Neural crest cell (in vitro differentiated cells): ENCODE measurements at regions not wholly inside any gene's neighbourhood (a gene's known extent, or its start where the extent isn't known, plus 50 kb on each side); places are given as distances from the start of the nearest gene placed in this dataset.

Experiments
- DNase-seq: peaks from one replicate; pipeline ENCODE4 v3.0.0; 2021; ENCODE audit warnings: low read depth, mixed read lengths, low spot score
- H3K27ac Mint-ChIP-seq: one replicate; pipeline ENCODE4 v1.8.0; 2021; ENCODE audit warnings: mild to moderate bottlenecking, mixed read lengths; ENCODE audit not compliant: unreplicated experiment
- H3K27me3 Mint-ChIP-seq: 2 replicates; pipeline ENCODE4 v1.8.0; 2021; ENCODE audit warnings: low read depth, mild to moderate bottlenecking, mixed read lengths
- H3K36me3 Mint-ChIP-seq: 2 replicates; pipeline ENCODE4 v1.8.0; 2021; ENCODE audit warnings: low read depth, mild to moderate bottlenecking, mixed read lengths
- H3K4me1 Mint-ChIP-seq: 2 replicates; pipeline ENCODE4 v1.8.0; 2021; ENCODE audit warnings: mixed read lengths
- H3K4me3 Mint-ChIP-seq: one replicate; pipeline ENCODE4 v1.8.0; 2021; ENCODE audit warnings: mild to moderate bottlenecking, mixed read lengths
- H3K9me3 Mint-ChIP-seq: 2 replicates; pipeline ENCODE4 v1.8.0; 2021; ENCODE audit warnings: mixed read lengths
- TF ChIP-seq, protein P1 (sequence below): fragments of 200-600 bp; sonication (generic); conservative IDR thresholded peaks from 2 replicates; pipeline ENCODE4 v1.5.0; 2021; ENCODE audit warnings: antibody characterized with exemption, mild to moderate bottlenecking

DNA sequence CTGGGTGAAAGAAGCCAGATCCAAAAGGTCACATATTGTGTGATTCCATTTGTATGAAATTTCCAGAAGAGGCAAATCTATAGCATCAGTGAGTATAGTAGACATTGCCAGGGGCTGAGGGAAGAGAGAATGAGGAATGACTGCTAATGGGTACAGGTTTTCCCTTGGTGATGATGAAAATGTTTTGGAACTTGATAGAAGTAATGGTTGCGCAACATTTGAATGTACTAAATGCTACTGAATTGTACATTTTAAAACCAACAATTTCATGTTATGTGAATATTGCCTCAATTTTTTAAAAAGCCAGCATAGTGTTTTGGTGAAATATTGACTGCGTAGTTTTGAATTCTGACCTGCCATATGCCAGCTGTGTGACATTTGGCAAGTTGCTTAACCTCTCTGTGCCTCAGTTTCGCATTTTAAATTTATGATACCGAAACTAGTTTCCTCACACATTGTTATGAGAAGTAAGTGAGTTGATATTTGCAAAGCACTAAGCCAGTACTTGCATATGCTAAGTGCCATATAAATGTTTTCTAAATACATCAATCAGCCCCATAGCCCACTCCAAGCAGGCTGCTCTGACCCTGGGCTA, 75.4 kb upstream of the TMEM45B start:
- TF ChIP-seq, protein P1, sequence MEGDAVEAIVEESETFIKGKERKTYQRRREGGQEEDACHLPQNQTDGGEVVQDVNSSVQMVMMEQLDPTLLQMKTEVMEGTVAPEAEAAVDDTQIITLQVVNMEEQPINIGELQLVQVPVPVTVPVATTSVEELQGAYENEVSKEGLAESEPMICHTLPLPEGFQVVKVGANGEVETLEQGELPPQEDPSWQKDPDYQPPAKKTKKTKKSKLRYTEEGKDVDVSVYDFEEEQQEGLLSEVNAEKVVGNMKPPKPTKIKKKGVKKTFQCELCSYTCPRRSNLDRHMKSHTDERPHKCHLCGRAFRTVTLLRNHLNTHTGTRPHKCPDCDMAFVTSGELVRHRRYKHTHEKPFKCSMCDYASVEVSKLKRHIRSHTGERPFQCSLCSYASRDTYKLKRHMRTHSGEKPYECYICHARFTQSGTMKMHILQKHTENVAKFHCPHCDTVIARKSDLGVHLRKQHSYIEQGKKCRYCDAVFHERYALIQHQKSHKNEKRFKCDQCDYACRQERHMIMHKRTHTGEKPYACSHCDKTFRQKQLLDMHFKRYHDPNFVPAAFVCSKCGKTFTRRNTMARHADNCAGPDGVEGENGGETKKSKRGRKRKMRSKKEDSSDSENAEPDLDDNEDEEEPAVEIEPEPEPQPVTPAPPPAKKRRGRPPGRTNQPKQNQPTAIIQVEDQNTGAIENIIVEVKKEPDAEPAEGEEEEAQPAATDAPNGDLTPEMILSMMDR: no peak
- DNase-seq: no peak
- Mint-ChIP-seq H3K4me1 (no peaks in the 10 kb centered on the region), H3K4me3 (no peak overlapping the region), H3K36me3 (peaks cover 4% of the 10 kb centered on the region), H3K27me3 (peaks cover 13% of the 10 kb centered on the region), H3K27ac (no peak overlapping the region), H3K9me3 (peaks cover 11% of the 10 kb centered on the region)

DNA sequence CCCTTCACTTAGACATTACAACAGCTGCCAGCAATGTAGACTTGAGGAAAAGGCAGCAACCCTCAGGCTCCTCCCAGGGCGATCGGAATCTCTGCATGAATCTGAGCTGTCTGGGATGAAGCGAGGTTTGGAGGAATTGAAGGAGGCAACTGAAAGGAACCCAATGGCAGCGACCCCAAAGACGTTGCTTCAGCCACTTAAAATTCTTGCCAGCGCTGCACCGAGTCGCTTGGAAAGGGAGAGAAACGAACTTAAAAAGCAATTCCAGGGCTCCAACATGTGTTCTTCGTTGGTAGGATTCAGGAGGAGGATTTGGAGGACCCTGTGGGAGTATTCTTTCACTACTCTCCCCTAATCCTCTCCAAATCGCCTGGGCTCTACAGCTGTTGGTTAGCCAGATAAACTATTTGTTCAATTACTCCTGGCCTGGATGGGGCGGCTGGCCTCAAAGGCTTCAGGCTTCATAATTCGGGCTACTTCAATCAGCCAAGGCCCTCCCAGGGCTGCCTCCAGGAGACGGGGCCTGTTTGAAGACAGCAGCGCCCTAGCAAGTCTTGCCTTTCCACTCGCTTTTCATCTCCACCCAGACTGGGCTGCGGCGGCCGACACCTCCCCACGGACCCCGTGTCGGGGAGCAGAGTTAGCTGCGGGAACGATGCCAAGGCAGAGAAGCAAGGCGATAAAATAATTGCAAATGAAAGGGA, 72.4 kb upstream of the TMEM45B start:
- Mint-ChIP-seq H3K9me3 (peaks cover 3% of the 10 kb centered on the region), H3K27me3 (peaks cover 11% of the 10 kb centered on the region), H3K36me3 (no peaks in the 10 kb centered on the region), H3K27ac (no peak overlapping the region), H3K4me3 (no peak overlapping the region), H3K4me1 (no peaks in the 10 kb centered on the region)
- TF ChIP-seq, protein P1: no peak
- no peak for DNase-seq

DNA sequence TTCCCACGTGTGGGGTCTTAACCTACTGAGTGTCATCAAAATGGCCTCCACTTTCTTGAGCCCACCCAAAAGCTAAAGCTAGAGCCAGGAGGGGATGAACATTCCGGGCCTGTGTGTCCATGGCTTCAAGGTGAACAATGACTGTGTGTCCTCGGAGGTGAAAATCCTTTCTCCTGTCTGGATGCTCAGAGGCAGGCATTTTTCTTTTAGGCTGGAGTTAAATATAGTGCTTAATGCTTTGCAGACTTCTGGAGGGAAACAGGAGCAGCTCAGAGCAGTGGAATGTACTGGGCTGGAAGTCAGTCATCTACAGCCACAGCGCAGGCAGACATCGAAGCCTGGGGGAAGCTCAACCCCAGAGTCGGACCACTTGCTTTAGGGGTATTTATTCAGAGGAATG, 68.6 kb upstream of the TMEM45B start:
- Mint-ChIP-seq H3K4me3 (no peak overlapping the region), H3K27me3 (peaks cover 33% of the 10 kb centered on the region)

DNA sequence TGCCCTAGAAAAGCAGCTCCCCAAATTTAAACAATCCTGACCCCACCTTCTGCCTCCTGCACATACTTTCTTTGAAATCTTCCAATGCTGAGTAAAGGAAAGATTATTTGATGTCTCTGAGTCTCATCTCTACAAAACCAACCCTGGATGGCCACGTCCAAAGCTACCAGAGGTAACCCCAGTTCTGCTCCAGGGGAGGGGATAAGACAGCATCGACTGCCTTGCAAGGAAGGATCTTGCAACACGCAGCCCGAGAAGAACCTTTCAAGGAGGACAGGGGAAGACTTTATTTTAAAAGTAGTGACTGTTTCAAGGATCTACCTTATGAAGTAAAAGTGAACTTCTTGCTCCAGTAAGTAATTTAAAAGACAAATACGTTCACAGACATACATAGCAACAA, 66.5 kb upstream of the TMEM45B start:
- no peak for DNase-seq
- Mint-ChIP-seq H3K4me1 (no peaks in the 10 kb centered on the region), H3K27ac (no peak overlapping the region), H3K36me3 (peaks cover 4% of the 10 kb centered on the region), H3K4me3 (no peak overlapping the region), H3K27me3 (peaks cover 41% of the 10 kb centered on the region), H3K9me3 (peaks cover 4% of the 10 kb centered on the region)
- TF ChIP-seq, protein P1: no peak

More for the DNA sequence above, 68.6 kb upstream of the TMEM45B start:
- DNase-seq: no peak
- TF ChIP-seq, protein P1: no peak
- H3K36me3 Mint-ChIP-seq: no peaks in the 10 kb centered on the region
- H3K27ac Mint-ChIP-seq: no peak overlapping the region
- no peaks in the 10 kb centered on the region for H3K4me1 Mint-ChIP-seq
- H3K9me3 Mint-ChIP-seq: no peaks in the 10 kb centered on the region

DNA sequence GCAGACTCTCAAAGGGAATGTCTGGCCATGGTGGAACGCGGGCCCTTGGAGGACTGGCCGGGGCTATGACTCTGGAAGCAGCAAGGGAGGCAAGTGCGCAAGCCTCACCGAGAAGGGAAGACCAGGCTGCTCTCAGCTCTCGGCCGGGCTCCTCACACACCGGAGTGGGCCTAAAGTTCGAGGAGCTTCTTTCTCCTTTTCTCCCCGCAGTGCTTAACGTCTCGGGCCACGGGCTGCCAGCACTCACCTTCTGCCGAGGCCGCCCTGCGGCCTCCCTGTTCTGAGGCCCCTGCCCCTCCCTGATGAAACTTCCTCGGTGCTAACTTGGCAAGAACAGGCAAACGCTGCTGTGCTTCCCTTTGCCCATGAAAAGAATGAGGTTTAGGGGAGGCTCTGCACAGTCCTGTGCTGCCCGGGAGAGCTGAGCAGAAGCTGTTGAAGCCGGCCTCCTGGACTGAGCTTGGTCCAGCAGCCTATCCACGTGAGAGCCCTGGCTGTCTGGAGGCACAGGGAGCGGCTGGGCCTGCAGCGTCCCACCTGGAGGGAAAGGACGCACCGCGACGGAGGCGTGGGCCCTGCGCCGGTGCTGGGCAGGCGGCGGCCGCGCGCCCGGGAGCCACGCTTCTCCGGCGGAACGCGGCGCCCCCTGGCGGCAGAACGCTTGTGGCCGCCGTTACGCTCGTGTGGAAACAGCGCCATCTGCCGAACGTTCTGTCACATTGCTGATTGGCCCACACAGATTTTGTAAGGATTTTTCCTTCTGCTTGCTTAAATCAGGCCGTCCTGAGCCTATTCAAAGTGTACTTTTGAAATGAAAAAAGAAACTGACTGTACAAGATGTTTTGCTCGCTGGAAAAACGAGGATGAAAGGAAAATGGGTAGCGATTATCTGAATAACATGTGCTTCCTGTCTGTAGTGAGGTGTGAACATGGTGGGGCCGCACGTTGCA, 65.0 kb upstream of the TMEM45B start:
- DNase-seq: peak; percentile 84
- Mint-ChIP-seq H3K4me1 (no peaks in the 10 kb centered on the region), H3K4me3 (no peak overlapping the region), H3K36me3 (peaks cover 4% of the 10 kb centered on the region), H3K27ac (no peak overlapping the region), H3K9me3 (peaks cover 8% of the 10 kb centered on the region), H3K27me3 (peaks cover 42% of the 10 kb centered on the region)
- TF ChIP-seq, protein P1: peak; percentile 100
